ENCODE measurements at regions not wholly inside any gene's neighbourhood (a gene's known extent, or its start where the extent isn't known, plus 50 kb on each side); places are given as distances from the start of the nearest gene placed in this dataset.

- Histone ChIP-seq H3K4me3 (ENCODE audit: low read depth, low read length, poor library complexity, severe bottlenecking) (no peak overlapping the region), H3K79me2 (ENCODE audit: insufficient read depth, low read length) (no peaks in the 10 kb centered on the region), H3K4me2 (ENCODE audit: low read length) (no peak overlapping the region), H3K27me3 (ENCODE audit: insufficient read depth, low read length) (no peaks in the 10 kb centered on the region), H3K9ac (ENCODE audit: low read length) (no peak overlapping the region), H4K20me1 (ENCODE audit: insufficient read depth, low read length) (no peaks in the 10 kb centered on the region), H3K4me1 (ENCODE audit: insufficient read depth, low read length, severe bottlenecking) (no peaks in the 10 kb centered on the region), H2AFZ (ENCODE audit: low read length) (no peak overlapping the region), H3K9me2 (ENCODE audit: low read depth, low read length) (no peaks in the 10 kb centered on the region), H3F3A (ENCODE audit: insufficient read depth, low read length) (no peaks in the 10 kb centered on the region), H3K9me3 (ENCODE audit: low read length) (no peaks in the 10 kb centered on the region), H3K27ac (ENCODE audit: low read depth, low read length, poor library complexity, severe bottlenecking) (no peak overlapping the region), H3K36me3 (ENCODE audit: insufficient read depth, low read length) (no peaks in the 10 kb centered on the region)
- TF ChIP-seq CTCF (IDR thresholded peaks at IDR 0.05; ENCODE audit: low read length) (no peak), EZH2 (IDR thresholded peaks at IDR 0.05; ENCODE audit: borderline replicate concordance, low read length) (no peak)
Measured at GRCh38 chr2:175540421-175540820, 358.9 kb upstream of the ATP5MC3 start.

GRCh38 chr2:175539122-175539521, 357.6 kb upstream of the ATP5MC3 start:
- no peaks in the 10 kb centered on the region for H3K79me2 ChIP-seq (ENCODE audit: insufficient read depth, low read length)
- H3K27me3 ChIP-seq (ENCODE audit: insufficient read depth, low read length): no peaks in the 10 kb centered on the region

GRCh38 chr2:175536059-175536458, 354.5 kb upstream of the ATP5MC3 start:
- no peaks in the 10 kb centered on the region for H4K20me1 ChIP-seq (ENCODE audit: insufficient read depth, low read length)
- no peak overlapping the region for H2AFZ ChIP-seq (ENCODE audit: low read length)
- no peak overlapping the region for H3K4me2 ChIP-seq (ENCODE audit: low read length)
- no peak overlapping the region for H3K27ac ChIP-seq (ENCODE audit: low read depth, low read length, poor library complexity, severe bottlenecking)
- H3K4me1 ChIP-seq (ENCODE audit: insufficient read depth, low read length, severe bottlenecking): no peaks in the 10 kb centered on the region
- H3F3A ChIP-seq (ENCODE audit: insufficient read depth, low read length): no peaks in the 10 kb centered on the region
- H3K27me3 ChIP-seq (ENCODE audit: insufficient read depth, low read length): no peaks in the 10 kb centered on the region
- H3K79me2 ChIP-seq (ENCODE audit: insufficient read depth, low read length): no peaks in the 10 kb centered on the region
- H3K9me2 ChIP-seq (ENCODE audit: low read depth, low read length): no peaks in the 10 kb centered on the region
- TF ChIP-seq EZH2 (IDR thresholded peaks at IDR 0.05; ENCODE audit: borderline replicate concordance, low read length) (no peak), CTCF (IDR thresholded peaks at IDR 0.05; ENCODE audit: low read length) (no peak)
- no peak overlapping the region for H3K9ac ChIP-seq (ENCODE audit: low read length)
- H3K9me3 ChIP-seq (ENCODE audit: low read length): no peaks in the 10 kb centered on the region
- H3K4me3 ChIP-seq (ENCODE audit: low read depth, low read length, poor library complexity, severe bottlenecking): no peak overlapping the region
- no peaks in the 10 kb centered on the region for H3K36me3 ChIP-seq (ENCODE audit: insufficient read depth, low read length)

More at GRCh38 chr2:175539122-175539521, 357.6 kb upstream of the ATP5MC3 start:
- Histone ChIP-seq H3K4me3 (ENCODE audit: low read depth, low read length, poor library complexity, severe bottlenecking) (no peak overlapping the region), H3K4me1 (ENCODE audit: insufficient read depth, low read length, severe bottlenecking) (no peaks in the 10 kb centered on the region), H3K9me2 (ENCODE audit: low read depth, low read length) (no peaks in the 10 kb centered on the region), H2AFZ (ENCODE audit: low read length) (no peak overlapping the region), H4K20me1 (ENCODE audit: insufficient read depth, low read length) (no peaks in the 10 kb centered on the region), H3F3A (ENCODE audit: insufficient read depth, low read length) (no peaks in the 10 kb centered on the region), H3K36me3 (ENCODE audit: insufficient read depth, low read length) (no peaks in the 10 kb centered on the region), H3K9ac (ENCODE audit: low read length) (no peak overlapping the region), H3K4me2 (ENCODE audit: low read length) (no peak overlapping the region), H3K9me3 (ENCODE audit: low read length) (no peaks in the 10 kb centered on the region), H3K27ac (ENCODE audit: low read depth, low read length, poor library complexity, severe bottlenecking) (no peak overlapping the region)
- TF ChIP-seq EZH2 (IDR thresholded peaks at IDR 0.05; ENCODE audit: borderline replicate concordance, low read length): no peak
- TF ChIP-seq CTCF (IDR thresholded peaks at IDR 0.05; ENCODE audit: low read length): no peak
